Islet precursor cell (in vitro differentiated cells): ENCODE measurements at regions not wholly inside any gene's neighbourhood (a gene's known extent, or its start where the extent isn't known, plus 50 kb on each side); places are given as distances from the start of the nearest gene placed in this dataset.
A peak's percentile ranks its signal among the peaks of the same experiment; 100 is the strongest.

Experiments
- DNase-seq: peaks from one replicate; pipeline ENCODE4 v3.0.0-alpha.2; 2018

GRCh38 chr1:81467383-81467782 lies 333.4 kb upstream of the ADGRL2 start:
- DNase-seq = no peak

GRCh38 chr1:81466961-81467360 lies 333.8 kb upstream of the ADGRL2 start:
- no peak for DNase-seq

- no peak for DNase-seq
These were observed 336.5 kb upstream of the ADGRL2 start for GRCh38 chr1:81463936-81464837.

- DNase-seq = no peak
These were observed 341.7 kb upstream of the ADGRL2 start for GRCh38 chr1:81459043-81459442.

GRCh38 chr1:81458186-81458585 lies 342.5 kb upstream of the ADGRL2 start:
- DNase-seq = no peak

- no peak for DNase-seq
These were observed 345.3 kb upstream of the ADGRL2 start for GRCh38 chr1:81455481-81455880.

GRCh38 chr1:81453971-81454370 lies 346.8 kb upstream of the ADGRL2 start:
- no peak for DNase-seq

GRCh38 chr1:81453367-81453703 lies 347.4 kb upstream of the ADGRL2 start:
- no peak for DNase-seq

GRCh38 chr1:81452693-81453366 lies 347.9 kb upstream of the ADGRL2 start:
- DNase-seq = no peak

GRCh38 chr1:81449786-81450185 lies 350.9 kb upstream of the ADGRL2 start:
- no peak for DNase-seq

- DNase-seq = no peak
These were observed 354.6 kb upstream of the ADGRL2 start for GRCh38 chr1:81446000-81446669.

- no peak for DNase-seq
These were observed 357.4 kb upstream of the ADGRL2 start for GRCh38 chr1:81443288-81443687.

GRCh38 chr1:81439046-81439823 lies 361.5 kb upstream of the ADGRL2 start:
- DNase-seq = no peak

- no peak for DNase-seq
These were observed 363.1 kb upstream of the ADGRL2 start for GRCh38 chr1:81437649-81438048.

- no peak for DNase-seq
These were observed 363.5 kb upstream of the ADGRL2 start for GRCh38 chr1:81437213-81437612.

GRCh38 chr1:81435175-81435574 lies 365.6 kb upstream of the ADGRL2 start:
- no peak for DNase-seq

GRCh38 chr1:81433676-81434075 lies 367.1 kb upstream of the ADGRL2 start:
- no peak for DNase-seq

- DNase-seq = no peak
These were observed 368.1 kb upstream of the ADGRL2 start for GRCh38 chr1:81432654-81433109.

GRCh38 chr1:81432059-81432458 lies 368.7 kb upstream of the ADGRL2 start:
- DNase-seq = peak; percentile 67

GRCh38 chr1:81431624-81432000 lies 369.1 kb upstream of the ADGRL2 start:
- DNase-seq = no peak

- peak; percentile 70 for DNase-seq
These were observed 369.6 kb upstream of the ADGRL2 start for GRCh38 chr1:81430955-81431623.

- peak; percentile 71 for DNase-seq
These were observed 370.3 kb upstream of the ADGRL2 start for GRCh38 chr1:81430236-81430938.
